Kasumi-1 (cell line): ENCODE measurements at regions not wholly inside any gene's neighbourhood (a gene's known extent, or its start where the extent isn't known, plus 50 kb on each side); places are given as distances from the start of the nearest gene placed in this dataset.

Source experiments
- DNase-seq, 2 experiments: peaks; one replicate each; lab custom pipeline; 2025; lab: John Stamatoyannopoulos, UW

DNA sequence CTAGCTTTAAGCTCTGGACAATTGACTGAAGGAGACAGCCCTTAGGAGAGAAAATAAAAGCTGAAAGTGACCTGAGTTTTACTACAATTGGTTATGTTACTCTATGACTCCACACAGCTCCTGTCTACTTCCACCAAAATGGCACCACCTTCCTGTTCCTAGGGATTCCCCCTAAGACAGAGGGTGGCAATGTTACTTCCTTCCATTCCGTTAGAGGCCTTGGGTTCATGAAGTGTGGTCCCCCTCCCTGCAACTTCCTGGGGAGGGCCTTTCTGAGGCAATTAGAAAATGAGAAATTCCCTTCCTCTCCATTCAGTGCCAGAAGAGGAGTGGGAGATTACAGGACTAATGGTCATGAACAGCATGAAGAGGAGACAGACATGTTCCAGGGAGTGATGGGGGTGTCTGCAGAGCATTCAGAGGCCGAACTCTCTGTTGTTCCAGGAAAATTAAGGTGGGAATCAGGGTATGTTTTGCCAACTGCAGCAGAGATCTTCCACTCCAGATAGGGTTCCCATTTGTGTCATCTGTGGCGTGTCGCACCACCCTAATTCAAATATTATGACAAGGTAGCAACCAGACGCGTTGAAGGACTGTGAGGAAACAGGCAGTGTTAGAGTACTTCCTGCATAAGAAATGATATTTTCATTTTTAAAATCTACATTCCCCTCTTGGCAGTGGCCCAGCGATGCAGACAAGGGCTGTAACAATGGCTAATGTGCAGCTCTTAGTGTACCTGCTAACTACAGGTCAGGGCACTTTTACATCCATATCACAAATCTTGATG is 53.1 kb upstream of the TRIM67 start:
- DNase-seq, result peak; percentile 27 to 39

- no peak for DNase-seq
Measured at GRCh38 chr1:231107600-231108326, 54.1 kb upstream of the TRIM67 start.

GRCh38 chr1:231107151-231107550 is 54.7 kb upstream of the TRIM67 start:
- no peak for DNase-seq

DNA sequence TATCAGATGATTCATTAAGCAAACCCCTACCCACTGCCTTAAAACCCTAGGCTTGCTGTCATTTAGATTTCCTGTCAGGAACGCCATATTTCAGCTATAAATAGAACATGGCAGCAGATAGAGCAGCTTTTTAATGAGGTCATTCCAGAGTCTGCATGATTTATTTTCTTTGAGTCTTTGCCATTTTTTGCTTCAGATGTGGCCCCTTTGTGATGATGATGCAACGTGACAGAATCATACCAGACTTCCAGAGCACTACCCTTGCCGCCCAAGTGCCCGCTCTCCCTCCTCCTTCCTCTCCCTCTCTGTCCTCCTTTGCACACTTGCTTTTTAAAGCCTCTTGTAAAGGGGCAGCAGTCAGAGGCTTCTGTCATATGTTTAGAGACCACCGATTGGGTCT is 55.5 kb upstream of the TRIM67 start:
- no peak for DNase-seq

- no peak for DNase-seq
Measured at GRCh38 chr1:231104917-231105316, 56.9 kb upstream of the TRIM67 start.

DNA sequence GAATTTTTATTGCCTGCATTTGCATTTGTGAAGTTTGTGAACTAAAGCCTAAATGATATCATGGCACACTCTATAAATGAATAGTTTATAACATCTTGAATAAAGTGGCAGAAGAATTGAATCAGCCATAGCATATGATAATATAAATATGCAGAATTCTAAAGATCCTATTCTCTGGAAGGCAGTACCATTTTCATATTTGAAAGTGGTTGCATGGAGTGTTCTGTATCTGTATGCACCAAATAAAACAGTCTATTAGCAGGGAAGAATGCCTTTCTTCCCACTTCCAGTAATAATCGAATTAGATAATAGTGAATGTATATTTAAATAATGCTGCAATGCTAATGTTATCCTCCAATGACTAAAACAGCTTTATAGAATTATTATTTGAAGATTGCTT is 57.9 kb upstream of the TRIM67 start:
- DNase-seq, result no peak

DNA sequence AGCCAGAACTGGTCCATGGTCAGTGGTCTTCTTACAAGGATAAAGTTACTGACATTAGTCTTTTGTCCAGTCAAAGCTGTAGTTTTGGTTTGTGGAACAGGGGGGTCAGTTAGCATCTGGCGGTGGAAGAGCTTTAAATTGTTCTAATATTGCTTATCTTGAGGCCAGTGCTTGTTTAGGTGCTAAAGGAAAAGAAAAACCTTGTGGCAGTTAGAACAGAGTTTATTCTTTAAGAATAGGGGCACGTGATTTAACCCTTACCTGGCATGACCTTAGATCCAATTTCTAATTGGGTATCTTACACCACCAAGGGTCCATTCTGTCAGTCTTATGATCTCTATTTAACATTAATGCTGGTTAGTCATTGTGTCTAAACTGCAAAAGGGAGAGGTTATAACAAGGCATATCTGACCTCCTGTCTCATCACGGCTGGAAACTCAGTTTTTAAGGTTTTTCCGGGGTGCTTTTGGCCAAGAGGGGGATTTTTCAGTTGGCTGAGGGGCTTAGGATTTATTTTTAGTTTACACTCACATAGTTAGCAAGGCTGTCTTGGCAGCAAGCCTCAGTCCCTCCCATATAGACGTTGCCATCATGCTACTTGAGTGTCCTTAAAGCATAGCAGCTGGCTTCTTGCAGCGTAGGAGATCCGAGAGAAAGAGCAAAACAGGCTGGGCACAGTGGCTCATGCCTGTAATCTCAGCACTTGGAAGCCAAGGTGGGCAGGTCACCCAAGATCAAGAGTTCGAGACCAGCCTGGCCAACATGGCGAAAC is 60.1 kb upstream of the FAM89A start:
- no peak for DNase-seq

- no peak for DNase-seq
Measured at GRCh38 chr1:231099311-231099710, 59.3 kb upstream of the FAM89A start.

- DNase-seq, result no peak
Measured at GRCh38 chr1:231095595-231095994, 55.5 kb upstream of the FAM89A start.

DNA sequence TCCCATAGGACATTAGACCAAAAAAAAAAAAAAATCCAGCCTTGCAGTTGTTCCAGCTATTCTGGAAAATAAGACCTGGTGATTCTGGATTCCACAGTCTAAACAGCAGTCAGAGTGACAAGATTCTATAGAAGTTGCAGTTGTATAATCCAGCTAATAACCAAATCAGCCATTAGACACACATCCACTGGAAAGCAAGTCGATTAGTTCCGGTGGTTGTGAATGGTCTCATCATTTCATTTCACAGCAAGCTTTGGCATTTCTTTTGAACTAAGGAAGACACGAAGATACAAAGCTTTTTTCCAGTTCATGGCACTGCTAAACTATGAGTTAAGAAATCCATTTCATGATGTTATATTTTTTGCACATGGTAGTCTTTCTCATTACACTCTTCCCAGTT is 54.4 kb upstream of the FAM89A start:
- no peak for DNase-seq

DNA sequence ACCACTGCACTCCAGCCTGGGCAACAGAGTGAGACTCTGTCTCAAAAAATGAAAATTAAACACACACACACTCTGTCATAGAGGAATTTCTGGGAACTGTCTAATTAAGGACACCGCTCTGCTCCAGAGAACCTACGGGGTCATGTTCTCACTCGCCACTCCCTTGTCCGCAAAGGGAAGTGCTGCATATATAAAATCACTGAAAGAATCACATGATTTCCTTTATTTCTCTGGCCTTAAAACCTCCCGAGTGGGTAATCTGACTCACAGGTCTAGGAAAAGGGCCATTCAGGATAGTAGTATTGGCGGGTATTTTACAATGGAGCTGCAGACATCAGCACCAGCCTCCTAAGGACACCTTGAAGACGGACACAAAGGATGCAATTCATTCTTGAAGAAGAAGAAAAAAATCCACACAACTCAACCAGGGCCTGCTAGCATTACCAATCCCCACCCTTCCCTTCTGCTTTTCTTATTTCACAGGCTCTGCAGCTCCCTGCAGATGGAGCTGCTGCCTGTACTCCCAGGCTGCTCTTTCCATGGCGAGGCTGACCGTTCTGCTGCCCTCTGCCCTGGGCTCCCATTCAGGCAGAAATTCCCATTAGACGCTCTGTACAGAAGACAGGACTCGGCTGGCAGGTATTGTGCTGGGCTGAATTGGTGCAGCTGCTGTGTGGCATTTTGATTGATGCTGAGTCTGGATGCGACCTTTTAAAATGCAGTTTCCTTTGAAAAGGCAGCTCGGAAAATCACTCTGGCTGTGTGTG is 53.3 kb upstream of the FAM89A start:
- DNase-seq, result no peak

- DNase-seq, result no peak
Measured at GRCh38 chr1:231092380-231092779, 52.3 kb upstream of the FAM89A start.

GRCh38 chr1:231091831-231092301 is 51.8 kb upstream of the FAM89A start:
- peak; percentile 67 for DNase-seq

DNA sequence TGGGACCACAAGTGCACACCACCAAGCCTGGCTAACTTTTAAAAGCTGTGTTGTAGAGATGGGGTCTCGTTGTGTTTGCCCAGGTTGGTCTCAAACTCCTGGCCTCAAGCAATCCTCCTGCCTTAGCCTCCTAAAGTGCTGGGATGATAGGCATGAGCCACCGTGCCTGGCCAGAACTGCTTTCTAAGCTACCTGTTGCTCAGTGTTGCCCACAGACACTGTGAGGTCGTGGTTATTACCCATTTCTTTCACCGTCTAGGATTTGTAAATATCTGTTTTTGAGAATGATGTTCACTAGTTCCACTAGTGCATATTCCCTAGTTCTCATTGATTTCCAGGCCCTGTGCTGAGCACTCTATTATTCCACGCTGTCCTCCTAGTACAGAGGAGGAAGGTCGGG is 51.4 kb upstream of the FAM89A start:
- no peak for DNase-seq
